ENCODE measurements at regions not wholly inside any gene's neighbourhood (a gene's known extent, or its start where the extent isn't known, plus 50 kb on each side); places are given as distances from the start of the nearest gene placed in this dataset.

DNA sequence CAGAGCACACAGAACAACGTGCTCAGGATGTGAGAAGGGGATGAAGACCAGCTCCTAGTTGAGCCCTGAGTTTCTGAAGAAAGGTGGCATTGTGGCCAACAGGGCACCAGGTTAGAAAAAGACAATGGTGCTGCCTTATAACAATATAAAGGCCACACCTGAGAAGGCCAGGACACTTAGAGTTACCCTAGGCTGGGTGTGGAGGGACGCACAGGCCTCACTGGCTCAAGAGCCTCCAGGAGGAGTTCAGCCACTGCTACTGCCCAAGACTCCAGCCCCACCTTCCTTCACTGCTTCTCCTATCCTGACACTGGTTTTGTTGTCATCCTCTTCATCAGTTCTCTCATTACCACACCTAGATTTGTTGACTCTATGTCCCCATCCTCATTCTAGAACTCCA lies 55.2 kb upstream of the BEND6 start:
- FAIRE-seq = no peak
- in situ Hi-C loops (cut with MboI) = no loop called here
- no peaks in the 10 kb centered on the region for H3K79me2 ChIP-seq (ENCODE audit: control insufficient read depth, insufficient read depth, low read length)
- ChIA-PET POLR2A (no interaction called here), RAD21 (ENCODE audit: unreplicated experiment) (interaction anchor here (1.2 kb wide), 1 partner anchor 417 kb away, joined by 3 read pairs; no protein-coding TSS in a partner anchor), SMC1A (ENCODE audit: uncharacterized antibody, unreplicated experiment) (interaction anchor here (0.8 kb wide), 1 partner anchor 417 kb away, joined by 3 read pairs; the partner anchor contains the start of gene PRIM2), CTCF (interaction anchor here (3.9 to 9.4 kb wide), 3 partner anchors 9 to 416 kb away, joined by 66 to 200 read pairs (median 110); partner anchors contain the start of gene PRIM2)
- no peak for DNase-seq (ENCODE audit: low read depth, low spot score)
- H3K4me3 ChIP-seq = no peak overlapping the region
- intact Hi-C loops (cut with micrococcal nuclease; ENCODE audit: unreplicated experiment) = loop anchor here (5.0 kb wide), 1 partner anchor 273 kb away; the partner anchor contains the start of gene BAG2
- no peak overlapping the region for H2AFZ ChIP-seq (ENCODE audit: control insufficient read depth, low read depth, low read length)
- no peaks in the 10 kb centered on the region for H3K9me3 ChIP-seq (replicated peaks; ENCODE audit: control insufficient read depth, insufficient read depth, low read length)
- ATAC-seq = no peak
- no TSS peak for BruUV-seq (replicated peaks)
- WGBS (ENCODE audit: insufficient coverage, insufficient replicate concordance, low lambda C conversion rate, missing lambda C conversion rate) = 96% methylated on average over 2 of the region's 2 CpGs
- no peaks in the 10 kb centered on the region for H3K36me3 ChIP-seq (ENCODE audit: control insufficient read depth in 2 of 2, insufficient read depth in 2 of 2, low read length in 1 of 2)
- no peak overlapping the region for H3K4me2 ChIP-seq (ENCODE audit: control insufficient read depth, insufficient read depth)
- H3K9ac ChIP-seq (ENCODE audit: control insufficient read depth, insufficient read depth, low read length) = no peak overlapping the region
- TF ChIP-seq, protein P1, sequence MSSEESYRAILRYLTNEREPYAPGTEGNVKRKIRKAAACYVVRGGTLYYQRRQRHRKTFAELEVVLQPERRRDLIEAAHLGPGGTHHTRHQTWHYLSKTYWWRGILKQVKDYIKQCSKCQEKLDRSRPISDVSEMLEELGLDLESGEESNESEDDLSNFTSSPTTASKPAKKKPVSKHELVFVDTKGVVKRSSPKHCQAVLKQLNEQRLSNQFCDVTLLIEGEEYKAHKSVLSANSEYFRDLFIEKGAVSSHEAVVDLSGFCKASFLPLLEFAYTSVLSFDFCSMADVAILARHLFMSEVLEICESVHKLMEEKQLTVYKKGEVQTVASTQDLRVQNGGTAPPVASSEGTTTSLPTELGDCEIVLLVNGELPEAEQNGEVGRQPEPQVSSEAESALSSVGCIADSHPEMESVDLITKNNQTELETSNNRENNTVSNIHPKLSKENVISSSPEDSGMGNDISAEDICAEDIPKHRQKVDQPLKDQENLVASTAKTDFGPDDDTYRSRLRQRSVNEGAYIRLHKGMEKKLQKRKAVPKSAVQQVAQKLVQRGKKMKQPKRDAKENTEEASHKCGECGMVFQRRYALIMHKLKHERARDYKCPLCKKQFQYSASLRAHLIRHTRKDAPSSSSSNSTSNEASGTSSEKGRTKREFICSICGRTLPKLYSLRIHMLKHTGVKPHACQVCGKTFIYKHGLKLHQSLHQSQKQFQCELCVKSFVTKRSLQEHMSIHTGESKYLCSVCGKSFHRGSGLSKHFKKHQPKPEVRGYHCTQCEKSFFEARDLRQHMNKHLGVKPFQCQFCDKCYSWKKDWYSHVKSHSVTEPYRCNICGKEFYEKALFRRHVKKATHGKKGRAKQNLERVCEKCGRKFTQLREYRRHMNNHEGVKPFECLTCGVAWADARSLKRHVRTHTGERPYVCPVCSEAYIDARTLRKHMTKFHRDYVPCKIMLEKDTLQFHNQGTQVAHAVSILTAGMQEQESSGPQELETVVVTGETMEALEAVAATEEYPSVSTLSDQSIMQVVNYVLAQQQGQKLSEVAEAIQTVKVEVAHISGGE (CRISPR knock-in tag; IDR thresholded peaks at IDR 0.05) = no peak
- TF ChIP-seq EGR1 (IDR thresholded peaks at IDR 0.05; ENCODE audit: borderline replicate concordance in 1 of 2, low read depth in 2 of 2, low read length in 2 of 2) (no peak), RAD51 (IDR thresholded peaks at IDR 0.05) (no peak), GATAD2B (conservative IDR thresholded peaks at IDR 0.05; ENCODE audit: low read depth) (no peak), RBBP5 (conservative IDR thresholded peaks at IDR 0.05) (no peak), ZZZ3 (IDR thresholded peaks at IDR 0.05; ENCODE audit: control insufficient read depth, insufficient read length, low read depth) (no peak), NFYA (IDR thresholded peaks at IDR 0.05; ENCODE audit: borderline replicate concordance, low read depth, low read length) (no peak), ZNF622 (IDR thresholded peaks at IDR 0.05) (no peak), ZNF274 (IDR thresholded peaks at IDR 0.05; ENCODE audit: insufficient read depth, insufficient read length) (no peak), EZH2 (IDR thresholded peaks at IDR 0.05; ENCODE audit: borderline replicate concordance, control insufficient read depth, low read depth, low read length) (no peak), CBFB (IDR thresholded peaks at IDR 0.05; ENCODE audit: low read depth) (no peak), ETV6 (conservative IDR thresholded peaks at IDR 0.05 in 1 of 2, IDR thresholded peaks at IDR 0.05 in 1 of 2; ENCODE audit: borderline replicate concordance in 1 of 2, low read depth in 1 of 2) (no peak), NFIC (IDR thresholded peaks at IDR 0.05; ENCODE audit: low read depth, low read length) (no peak), NFXL1 (IDR thresholded peaks at IDR 0.05; ENCODE audit: borderline replicate concordance) (no peak), PML (IDR thresholded peaks at IDR 0.05; ENCODE audit: low read length) (no peak), SUZ12 (IDR thresholded peaks at IDR 0.05; ENCODE audit: unreplicated experiment) (no peak), POLR2A (IDR thresholded peaks at IDR 0.05; ENCODE audit: low read depth, low read length) (no peak)
- TF ChIP-seq, protein P2, sequence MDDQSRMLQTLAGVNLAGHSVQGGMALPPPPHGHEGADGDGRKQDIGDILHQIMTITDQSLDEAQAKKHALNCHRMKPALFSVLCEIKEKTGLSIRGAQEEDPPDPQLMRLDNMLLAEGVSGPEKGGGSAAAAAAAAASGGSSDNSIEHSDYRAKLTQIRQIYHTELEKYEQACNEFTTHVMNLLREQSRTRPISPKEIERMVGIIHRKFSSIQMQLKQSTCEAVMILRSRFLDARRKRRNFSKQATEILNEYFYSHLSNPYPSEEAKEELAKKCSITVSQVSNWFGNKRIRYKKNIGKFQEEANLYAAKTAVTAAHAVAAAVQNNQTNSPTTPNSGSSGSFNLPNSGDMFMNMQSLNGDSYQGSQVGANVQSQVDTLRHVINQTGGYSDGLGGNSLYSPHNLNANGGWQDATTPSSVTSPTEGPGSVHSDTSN (IDR thresholded peaks at IDR 0.05; ENCODE audit: insufficient replicate concordance, low read depth, low read length) = no peak
- TF ChIP-seq, protein P3, sequence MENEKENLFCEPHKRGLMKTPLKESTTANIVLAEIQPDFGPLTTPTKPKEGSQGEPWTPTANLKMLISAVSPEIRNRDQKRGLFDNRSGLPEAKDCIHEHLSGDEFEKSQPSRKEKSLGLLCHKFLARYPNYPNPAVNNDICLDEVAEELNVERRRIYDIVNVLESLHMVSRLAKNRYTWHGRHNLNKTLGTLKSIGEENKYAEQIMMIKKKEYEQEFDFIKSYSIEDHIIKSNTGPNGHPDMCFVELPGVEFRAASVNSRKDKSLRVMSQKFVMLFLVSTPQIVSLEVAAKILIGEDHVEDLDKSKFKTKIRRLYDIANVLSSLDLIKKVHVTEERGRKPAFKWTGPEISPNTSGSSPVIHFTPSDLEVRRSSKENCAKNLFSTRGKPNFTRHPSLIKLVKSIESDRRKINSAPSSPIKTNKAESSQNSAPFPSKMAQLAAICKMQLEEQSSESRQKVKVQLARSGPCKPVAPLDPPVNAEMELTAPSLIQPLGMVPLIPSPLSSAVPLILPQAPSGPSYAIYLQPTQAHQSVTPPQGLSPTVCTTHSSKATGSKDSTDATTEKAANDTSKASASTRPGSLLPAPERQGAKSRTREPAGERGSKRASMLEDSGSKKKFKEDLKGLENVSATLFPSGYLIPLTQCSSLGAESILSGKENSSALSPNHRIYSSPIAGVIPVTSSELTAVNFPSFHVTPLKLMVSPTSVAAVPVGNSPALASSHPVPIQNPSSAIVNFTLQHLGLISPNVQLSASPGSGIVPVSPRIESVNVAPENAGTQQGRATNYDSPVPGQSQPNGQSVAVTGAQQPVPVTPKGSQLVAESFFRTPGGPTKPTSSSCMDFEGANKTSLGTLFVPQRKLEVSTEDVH (IDR thresholded peaks at IDR 0.05; ENCODE audit: low read depth, partially characterized antibody) = no peak
- no peaks in the 10 kb centered on the region for H4K20me1 ChIP-seq (ENCODE audit: control insufficient read depth, insufficient read depth)
- H3K27me3 ChIP-seq (replicated peaks in 1 of 2; ENCODE audit: control insufficient read depth in 2 of 2, insufficient read depth in 2 of 2, low read length in 1 of 2) = no peaks in the 10 kb centered on the region
- H3K4me1 ChIP-seq (ENCODE audit: control insufficient read depth, insufficient read depth, low read length) = no peaks in the 10 kb centered on the region
- no peak overlapping the region for H3K27ac ChIP-seq (ENCODE audit: control insufficient read depth, insufficient read depth)
